BLaER1 treated with 17β-estradiol and CSF1 and Interleukin-3, amounts not matched to agents 10 nM and 100 nM (cell line): ENCODE measurements at regions not wholly inside any gene's neighbourhood (a gene's known extent, or its start where the extent isn't known, plus 50 kb on each side); places are given as distances from the start of the nearest gene placed in this dataset.

Source experiments
- H3K27ac ChIP-seq, 11 experiments: shearing (Covaris generic); formaldehyde crosslinking; 2 replicates each; pipeline ENCODE4 v1.8.1; 2022
- H3K27me3 ChIP-seq, 11 experiments: shearing (Covaris generic); formaldehyde crosslinking; 2 replicates each; pipeline ENCODE4 v1.8.1; 2022
- H3K36me3 ChIP-seq, 11 experiments: shearing (Covaris generic); formaldehyde crosslinking; 2 replicates each; pipeline ENCODE4 v1.8.1; 2022
- H3K4me1 ChIP-seq, 10 experiments: shearing (Covaris generic); formaldehyde crosslinking; 2 replicates each; pipeline ENCODE4 v1.8.1; 2022
- H3K4me2 ChIP-seq, 11 experiments: shearing (Covaris generic); formaldehyde crosslinking; 2 replicates each; pipeline ENCODE4 v1.8.1; 2022
- H3K4me3 ChIP-seq, 10 experiments: shearing (Covaris generic); formaldehyde crosslinking; 2 replicates each; pipeline ENCODE4 v1.8.1; 2022
- H3K9ac ChIP-seq, 11 experiments: shearing (Covaris generic); formaldehyde crosslinking; 2 replicates each; pipeline ENCODE4 v1.8.1; 2022
- H3K9me3 ChIP-seq, 11 experiments: shearing (Covaris generic); formaldehyde crosslinking; replicated peaks in 1 of 11; 2 replicates each; pipeline ENCODE4 v1.8.1; 2022
- H4K20me1 ChIP-seq, 11 experiments: shearing (Covaris generic); formaldehyde crosslinking; 2 replicates each; pipeline ENCODE4 v1.8.1; 2022
- Cebpa-rat ChIP-seq, 11 experiments: shearing (Covaris generic); IDR thresholded peaks; 2 replicates each; pipeline ENCODE4 v1.8.1; 2022

DNA sequence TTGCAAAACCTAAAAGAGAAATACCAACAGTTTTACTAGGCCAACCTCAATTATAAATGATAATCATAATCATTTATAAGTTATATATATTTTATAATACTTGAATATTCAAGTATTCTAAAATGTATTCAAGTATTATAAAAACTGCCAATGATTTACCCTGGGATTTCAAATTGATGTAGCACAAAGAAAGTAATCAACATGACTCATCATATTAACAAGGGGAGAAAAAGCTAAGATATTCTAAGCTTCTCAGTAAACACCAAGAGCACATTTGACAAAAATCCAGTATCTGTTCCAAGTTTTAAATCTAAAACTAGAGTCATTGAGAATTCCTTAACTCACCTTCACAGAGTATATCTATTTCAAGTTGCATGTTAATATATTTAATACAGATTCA is 56.1 kb downstream of the CAPZA3 start:
- Histone ChIP-seq H3K4me2 (no peak overlapping the region), H3K9me3 (peaks cover 0 to 7% (median 0%) of the 10 kb centered on the region in 11 experiments; a peak in 1 of 22 replicates), H3K4me3 (no peak overlapping the region), H4K20me1 (no peaks in the 10 kb centered on the region), H3K27ac (no peak overlapping the region), H3K27me3 (no peaks in the 10 kb centered on the region), H3K4me1 (no peaks in the 10 kb centered on the region), H3K9ac (no peak overlapping the region), H3K36me3 (no peaks in the 10 kb centered on the region)
- no peak for TF ChIP-seq Cebpa-rat (IDR thresholded peaks at IDR 0.05)

DNA sequence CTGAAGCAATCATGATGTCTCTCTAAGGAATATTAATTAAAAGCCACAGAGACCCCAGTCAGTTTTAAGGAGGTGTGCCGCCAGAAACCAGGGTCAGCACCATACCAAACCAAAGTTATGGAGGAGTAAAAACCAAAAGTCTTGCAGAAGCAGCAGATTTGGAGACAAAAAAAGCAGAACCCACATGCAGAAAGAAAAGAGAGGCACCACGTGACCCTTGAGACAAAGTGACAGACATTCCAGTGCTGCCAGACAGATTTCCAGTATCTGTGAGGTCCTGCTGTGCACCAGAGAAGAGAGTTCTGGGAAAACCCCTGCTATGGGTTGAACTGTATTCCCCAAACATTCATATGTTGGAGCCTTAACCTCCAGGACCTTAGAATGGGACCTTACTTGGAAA is 59.7 kb downstream of the CAPZA3 start:
- Histone ChIP-seq H3K36me3 (no peaks in the 10 kb centered on the region), H3K4me3 (no peak overlapping the region), H3K9ac (no peak overlapping the region), H3K27me3 (no peaks in the 10 kb centered on the region), H3K27ac (no peak overlapping the region), H3K4me1 (no peaks in the 10 kb centered on the region), H3K4me2 (no peak overlapping the region), H4K20me1 (no peaks in the 10 kb centered on the region), H3K9me3 (no peaks in the 10 kb centered on the region)
- TF ChIP-seq Cebpa-rat (IDR thresholded peaks at IDR 0.05) = no peak

DNA sequence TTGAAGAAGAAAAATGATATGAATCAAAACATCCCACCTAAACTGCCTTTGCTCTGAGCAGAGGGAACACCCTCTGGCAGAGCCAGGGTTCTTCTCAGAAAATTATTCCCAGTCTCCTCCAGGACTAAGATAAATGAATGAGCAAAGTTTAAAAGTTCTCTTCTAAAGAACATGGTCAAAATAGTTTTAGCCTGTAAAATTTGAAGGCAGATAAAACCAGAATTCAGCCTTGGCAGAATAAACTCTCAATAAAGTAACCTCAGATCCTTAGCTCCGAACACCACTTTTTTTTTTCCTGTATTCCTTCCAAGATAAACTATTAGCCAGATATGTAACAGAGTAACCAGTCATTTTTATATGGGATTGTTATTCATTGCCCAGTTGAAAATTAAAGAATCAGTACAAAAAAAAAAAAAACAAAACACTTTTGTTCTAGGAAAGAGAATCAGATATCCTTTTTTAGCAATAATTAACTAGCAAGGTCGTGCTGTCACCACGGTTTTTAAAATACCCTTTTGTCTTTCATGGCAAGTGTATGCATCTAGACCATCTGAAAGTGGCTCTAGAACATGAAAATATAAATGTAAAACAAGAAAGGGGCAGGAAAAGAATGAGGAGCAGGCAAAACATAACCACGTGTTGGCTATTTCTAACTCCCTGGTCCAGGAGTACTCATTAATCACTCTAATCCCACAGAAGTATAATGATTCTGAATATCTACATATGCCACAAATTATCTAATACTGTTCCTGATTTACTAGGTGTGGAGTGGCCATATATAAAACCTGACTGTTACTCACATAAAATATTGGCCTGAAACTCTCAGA is 60.8 kb downstream of the CAPZA3 start:
- Histone ChIP-seq H3K36me3 (no peaks in the 10 kb centered on the region), H3K4me2 (no peak overlapping the region), H3K4me1 (no peaks in the 10 kb centered on the region), H3K27me3 (no peaks in the 10 kb centered on the region), H3K9me3 (no peaks in the 10 kb centered on the region), H3K4me3 (no peak overlapping the region), H3K9ac (no peak overlapping the region), H4K20me1 (no peaks in the 10 kb centered on the region), H3K27ac (no peak overlapping the region)
- no peak for TF ChIP-seq Cebpa-rat (IDR thresholded peaks at IDR 0.05)

GRCh38 chr12:18799561-18799960 is 61.6 kb downstream of the CAPZA3 start:
- no peak for TF ChIP-seq Cebpa-rat (IDR thresholded peaks at IDR 0.05)
- no peaks in the 10 kb centered on the region for H3K4me1 ChIP-seq
- no peak overlapping the region for H3K4me3 ChIP-seq
- H3K9me3 ChIP-seq = no peaks in the 10 kb centered on the region
- H4K20me1 ChIP-seq = no peaks in the 10 kb centered on the region
- H3K27me3 ChIP-seq = no peaks in the 10 kb centered on the region
- H3K4me2 ChIP-seq = no peak overlapping the region
- H3K27ac ChIP-seq = no peak overlapping the region
- no peaks in the 10 kb centered on the region for H3K36me3 ChIP-seq
- no peak overlapping the region for H3K9ac ChIP-seq

DNA sequence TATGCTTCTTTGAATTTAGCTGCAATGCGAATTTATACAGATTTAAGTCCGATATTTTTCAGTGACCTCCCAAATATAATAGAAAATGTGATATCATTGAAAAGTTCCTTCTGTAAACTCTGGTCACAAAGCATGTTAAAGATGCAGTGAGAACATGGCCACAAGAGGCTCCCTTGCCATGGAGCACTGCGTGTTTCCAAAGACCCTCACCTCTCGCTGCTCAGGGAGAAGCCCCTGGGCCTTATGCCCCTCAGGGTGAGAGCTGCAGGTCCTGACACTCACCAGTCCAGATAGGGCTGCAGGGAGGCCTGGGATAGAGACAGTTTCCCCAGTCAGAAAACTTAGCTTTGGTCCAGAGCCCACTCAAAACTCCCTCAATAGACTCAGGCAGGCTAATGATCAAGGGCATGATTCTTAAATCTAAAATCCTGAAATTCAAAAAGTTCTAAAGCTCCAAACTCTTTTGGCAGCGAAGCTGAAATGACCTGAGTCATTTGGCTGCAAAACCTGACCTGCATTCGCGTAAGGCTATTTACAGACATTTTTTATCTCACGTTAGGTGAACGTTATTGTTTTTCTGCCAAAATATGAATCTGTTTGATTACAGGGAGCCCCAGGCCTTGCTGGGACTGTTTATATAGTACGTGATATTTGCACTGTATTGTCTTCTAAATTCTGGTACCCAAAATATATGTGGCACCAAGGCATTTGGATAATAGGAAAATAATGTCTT is 67.8 kb downstream of the CAPZA3 start:
- Histone ChIP-seq H3K4me3 (no peak overlapping the region), H4K20me1 (no peaks in the 10 kb centered on the region), H3K4me2 (no peak overlapping the region), H3K4me1 (peaks cover under 1 to 24% (median 13%) of the 10 kb centered on the region in 10 experiments; a peak in 16 of 20 replicates), H3K9me3 (0 out of 22 replicates have a peak, but pooled peaks cover 0 to under 1% (median 0%) of the 10 kb centered on the region in 11 experiments), H3K27ac (no peak overlapping the region), H3K9ac (no peak overlapping the region), H3K27me3 (no peaks in the 10 kb centered on the region), H3K36me3 (no peaks in the 10 kb centered on the region)
- TF ChIP-seq Cebpa-rat (IDR thresholded peaks at IDR 0.05) = no peak

GRCh38 chr12:18807714-18808113 is 69.8 kb downstream of the CAPZA3 start:
- H3K9ac ChIP-seq = no peak overlapping the region
- H3K4me1 ChIP-seq = peaks cover 7 to 30% (median 20%) of the 10 kb centered on the region in 10 experiments; a peak in 17 of 20 replicates
- H3K27ac ChIP-seq = no peak overlapping the region
- no peak for TF ChIP-seq Cebpa-rat (IDR thresholded peaks at IDR 0.05)
- no peak overlapping the region for H3K4me3 ChIP-seq
- H3K9me3 ChIP-seq = 0 out of 22 replicates have a peak, but pooled peaks cover 0 to 4% (median 0%) of the 10 kb centered on the region in 11 experiments
- H4K20me1 ChIP-seq = no peaks in the 10 kb centered on the region
- no peaks in the 10 kb centered on the region for H3K27me3 ChIP-seq
- no peaks in the 10 kb centered on the region for H3K36me3 ChIP-seq
- peak overlapping the region in 3 of 11 experiments; percentile 7 to 21 (median 14); a peak in 3 of 22 replicates for H3K4me2 ChIP-seq

DNA sequence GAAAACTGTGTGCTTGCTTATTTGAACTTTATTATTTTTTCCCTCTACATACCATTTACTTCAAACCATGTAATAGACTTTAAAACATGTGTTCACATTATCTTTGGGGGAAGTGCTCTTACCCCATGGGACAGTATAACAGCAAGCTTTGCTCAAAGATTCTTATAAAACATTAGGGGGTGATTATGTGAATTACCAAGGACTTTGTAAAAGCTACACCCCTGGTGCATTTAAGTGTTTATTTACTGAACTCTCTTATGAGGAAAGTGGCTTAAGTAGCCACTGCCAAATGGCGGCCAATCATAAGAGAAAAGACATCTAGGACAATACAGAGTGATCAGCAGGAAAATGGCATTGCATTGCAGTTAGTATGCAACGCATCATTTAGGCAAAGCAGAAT is 70.3 kb downstream of the CAPZA3 start:
- Histone ChIP-seq H3K9ac (no peak overlapping the region), H3K9me3 (0 out of 22 replicates have a peak, but pooled peaks cover 0 to 4% (median 0%) of the 10 kb centered on the region in 11 experiments), H3K27me3 (no peaks in the 10 kb centered on the region), H3K4me1 (peaks cover 7 to 30% (median 20%) of the 10 kb centered on the region in 10 experiments; a peak in 17 of 20 replicates), H3K4me2 (peak overlapping the region in 3 of 11 experiments; percentile 7 to 21 (median 14); a peak in 3 of 22 replicates), H3K36me3 (no peaks in the 10 kb centered on the region), H4K20me1 (no peaks in the 10 kb centered on the region), H3K4me3 (no peak overlapping the region), H3K27ac (no peak overlapping the region)
- no peak for TF ChIP-seq Cebpa-rat (IDR thresholded peaks at IDR 0.05)

DNA sequence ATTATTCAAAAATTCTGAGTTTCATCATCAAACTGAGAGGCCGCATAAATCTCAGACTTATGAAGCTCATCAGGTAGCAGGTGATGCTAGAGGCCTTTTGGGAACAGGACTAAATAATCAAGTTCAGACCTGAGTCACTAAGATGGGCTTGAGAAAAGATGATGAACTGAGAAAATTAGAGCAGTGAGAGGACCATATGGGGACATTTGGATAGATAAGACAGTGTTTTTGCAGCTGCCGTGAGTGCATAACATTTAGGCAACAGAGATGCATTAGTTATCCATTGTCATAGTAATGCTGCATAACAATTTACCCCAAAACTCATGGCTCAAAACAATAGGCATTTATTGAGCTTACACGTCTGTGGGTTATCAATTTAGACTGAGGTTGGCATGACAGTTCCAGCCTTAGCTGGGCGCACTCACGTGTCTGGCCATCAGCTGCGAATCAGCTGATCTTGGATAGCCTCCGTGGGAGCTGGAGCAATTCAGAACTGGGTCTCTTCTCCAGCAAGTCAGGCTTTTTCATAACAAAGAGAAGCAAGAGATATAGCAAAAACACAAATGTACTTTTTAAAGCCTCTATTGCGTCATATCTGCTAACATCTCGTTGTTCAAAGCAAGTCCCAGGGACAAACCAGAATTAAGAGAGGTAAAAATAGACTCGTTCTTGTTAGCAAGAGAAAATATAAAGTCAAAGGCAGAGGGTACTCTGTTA is 72.8 kb downstream of the CAPZA3 start:
- Histone ChIP-seq H3K4me2 (peak overlapping the region in 8 of 11 experiments; percentile 11 to 62 (median 51); a peak in 14 of 22 replicates), H3K27me3 (no peaks in the 10 kb centered on the region), H3K9ac (no peak overlapping the region), H3K9me3 (0 out of 22 replicates have a peak, but pooled peaks cover 0 to 4% (median 0%) of the 10 kb centered on the region in 11 experiments), H3K4me3 (no peak overlapping the region), H4K20me1 (no peaks in the 10 kb centered on the region), H3K27ac (peak overlapping the region in 2 of 11 experiments; percentile 14 to 39; a peak in 2 of 22 replicates), H3K36me3 (no peaks in the 10 kb centered on the region), H3K4me1 (peaks cover 7 to 41% (median 30%) of the 10 kb centered on the region in 10 experiments; a peak in 18 of 20 replicates)
- peak in 6 of 11 experiments; percentile 14 to 69 (median 52); a peak in 5 of 22 replicates for TF ChIP-seq Cebpa-rat (IDR thresholded peaks at IDR 0.05)
